Hepatocyte (in vitro differentiated cells): ENCODE measurements at regions not wholly inside any gene's neighbourhood (a gene's known extent, or its start where the extent isn't known, plus 50 kb on each side); places are given as distances from the start of the nearest gene placed in this dataset.
"Not testable (repeated sequence)": the region's sequence is repeated elsewhere in the genome, so short reads cannot be mapped to it uniquely, and the experiment has no call there.

ENCODE experiments used
- DNase-seq: peaks from one replicate; pipeline ENCODE4 v3.0.0-alpha.2; 2016; ENCODE audit warnings: low spot score
- H2AFZ ChIP-seq: fragments of 200-600 bp; sonication (generic); 2 replicates; pipeline ENCODE4 v1.6.0; 2016; ENCODE audit warnings: antibody characterized with exemption, mild to moderate bottlenecking
- H3K27ac ChIP-seq: fragments of 200-600 bp; sonication (generic); 2 replicates; pipeline ENCODE4 v1.5.1; 2016; ENCODE audit warnings: mild to moderate bottlenecking
- H3K27me3 ChIP-seq: fragments of 200-600 bp; sonication (generic); 2 replicates; pipeline ENCODE4 v1.6.1; 2016
- H3K36me3 ChIP-seq: fragments of 200-600 bp; sonication (generic); replicated peaks from 2 replicates; pipeline ENCODE4 v1.5.1; 2016; ENCODE audit warnings: low read depth; ENCODE audit not compliant: insufficient read depth
- H3K4me1 ChIP-seq: fragments of 200-600 bp; sonication (generic); 2 replicates; pipeline ENCODE4 v1.5.1; 2016; ENCODE audit warnings: mild to moderate bottlenecking, moderate library complexity; ENCODE audit not compliant: insufficient read depth
- H3K4me2 ChIP-seq: fragments of 200-600 bp; sonication (generic); 2 replicates; pipeline ENCODE4 v1.6.0; 2016
- H3K4me3 ChIP-seq: fragments of 200-600 bp; sonication (generic); 2 replicates; pipeline ENCODE4 v1.5.1; 2016; ENCODE audit warnings: mild to moderate bottlenecking
- H3K79me2 ChIP-seq: fragments of 200-600 bp; sonication (generic); 2 replicates; pipeline ENCODE4 v1.6.0; 2017; ENCODE audit warnings: mild to moderate bottlenecking
- H3K9me2 ChIP-seq: fragments of 200-600 bp; sonication (generic); replicated peaks from 2 replicates; pipeline ENCODE4 v1.6.0; 2017; ENCODE audit warnings: mild to moderate bottlenecking; ENCODE audit not compliant: insufficient read depth
- H3K9me3 ChIP-seq: fragments of 200-600 bp; sonication (generic); 2 replicates; pipeline ENCODE4 v1.5.1; 2016; ENCODE audit warnings: low read depth, mild to moderate bottlenecking
- H4K20me1 ChIP-seq: fragments of 200-600 bp; sonication (generic); 2 replicates; pipeline ENCODE4 v1.6.0; 2016; ENCODE audit warnings: mild to moderate bottlenecking; ENCODE audit not compliant: insufficient read depth, poor library complexity, severe bottlenecking
- CTCF ChIP-seq: fragments of 200-600 bp; sonication (generic); IDR thresholded peaks from 2 replicates; pipeline ENCODE4 v1.5.1; 2016; ENCODE audit warnings: antibody characterized with exemption, mild to moderate bottlenecking; ENCODE audit not compliant: poor library complexity
- EZH2 ChIP-seq: fragments of 200-600 bp; sonication (generic); IDR thresholded peaks from 2 replicates; pipeline ENCODE4 v1.6.1; 2016; ENCODE audit warnings: antibody characterized with exemption, mild to moderate bottlenecking, borderline replicate concordance
- EZH2phosphoT487 ChIP-seq: fragments of 200-600 bp; sonication (generic); IDR thresholded peaks from one replicate; pipeline ENCODE4 v1.6.1; 2018; ENCODE audit warnings: antibody characterized with exemption, mild to moderate bottlenecking, low read depth, moderate library complexity; ENCODE audit not compliant: unreplicated experiment, severe bottlenecking
- WGBS: methylation state at CpG from one replicate; pipeline ENCODE4 v1.1.6; 2016; ENCODE audit warnings: low lambda C conversion rate; ENCODE audit errors: missing lambda C conversion rate; 5-methylcytosine and 5-hydroxymethylcytosine counted together

- H3K27me3 ChIP-seq, result no peaks in the 10 kb centered on the region
- no peak for DNase-seq
- H3K4me3 ChIP-seq, result no peak overlapping the region
- no peaks in the 10 kb centered on the region for H3K4me1 ChIP-seq
- no peaks in the 10 kb centered on the region for H3K9me3 ChIP-seq
- TF ChIP-seq CTCF (no peak), EZH2phosphoT487 (no peak), EZH2 (no peak)
- H3K27ac ChIP-seq, result no peak overlapping the region
- 85% methylated on average over 3 of the region's 3 CpGs for WGBS
- no peaks in the 10 kb centered on the region for H3K79me2 ChIP-seq
- no peaks in the 10 kb centered on the region for H3K36me3 ChIP-seq
- no peaks in the 10 kb centered on the region for H4K20me1 ChIP-seq
- no peak overlapping the region for H2AFZ ChIP-seq
- H3K9me2 ChIP-seq, result no peaks in the 10 kb centered on the region
- no peak overlapping the region for H3K4me2 ChIP-seq
Measured at GRCh38 chr6:111943726-111944125, 70.5 kb upstream of the FYN start.

- no peak overlapping the region for H3K27ac ChIP-seq
- H3K9me2 ChIP-seq, result no peaks in the 10 kb centered on the region
- no peaks in the 10 kb centered on the region for H3K9me3 ChIP-seq
- no peak for DNase-seq
- no peaks in the 10 kb centered on the region for H3K36me3 ChIP-seq
- no peak overlapping the region for H3K4me3 ChIP-seq
- H2AFZ ChIP-seq, result no peak overlapping the region
- H3K79me2 ChIP-seq, result no peaks in the 10 kb centered on the region
- no peaks in the 10 kb centered on the region for H4K20me1 ChIP-seq
- no peak overlapping the region for H3K4me2 ChIP-seq
- no peaks in the 10 kb centered on the region for H3K4me1 ChIP-seq
- WGBS, result 58% methylated on average over 2 of the region's 2 CpGs
- TF ChIP-seq EZH2phosphoT487 (no peak), EZH2 (no peak), CTCF (no peak)
- no peaks in the 10 kb centered on the region for H3K27me3 ChIP-seq
Measured at GRCh38 chr6:111944541-111944940, 71.3 kb upstream of the FYN start.

GRCh38 chr6:111949546-111949945, 76.3 kb upstream of the FYN start:
- H3K4me1 ChIP-seq, result peaks cover 5% of the 10 kb centered on the region
- peaks cover 4% of the 10 kb centered on the region for H3K27me3 ChIP-seq
- H3K4me3 ChIP-seq, result no peak overlapping the region
- no peaks in the 10 kb centered on the region for H3K36me3 ChIP-seq
- H3K9me2 ChIP-seq, result no peaks in the 10 kb centered on the region
- H4K20me1 ChIP-seq, result no peaks in the 10 kb centered on the region
- DNase-seq, result no peak
- H3K79me2 ChIP-seq, result no peaks in the 10 kb centered on the region
- H3K4me2 ChIP-seq, result no peak overlapping the region
- no peaks in the 10 kb centered on the region for H3K9me3 ChIP-seq
- H2AFZ ChIP-seq, result no peak overlapping the region
- TF ChIP-seq EZH2 (no peak), EZH2phosphoT487 (no peak), CTCF (no peak)
- no peak overlapping the region for H3K27ac ChIP-seq
- 79% methylated on average over 3 of the region's 3 CpGs for WGBS

- not testable (repeated sequence) for DNase-seq, H2AFZ ChIP-seq, H4K20me1 ChIP-seq, H3K4me3 ChIP-seq, H3K4me2 ChIP-seq, H3K36me3 ChIP-seq, H3K27me3 ChIP-seq, H3K4me1 ChIP-seq, H3K27ac ChIP-seq, H3K79me2 ChIP-seq, H3K9me3 ChIP-seq, H3K9me2 ChIP-seq
- WGBS, result 80% methylated on average over 2 of the region's 3 CpGs
Measured at GRCh38 chr6:111949984-111950383, 76.7 kb upstream of the FYN start.
